ENCODE measurements at regions not wholly inside any gene's neighbourhood (a gene's known extent, or its start where the extent isn't known, plus 50 kb on each side); places are given as distances from the start of the nearest gene placed in this dataset.
A peak's percentile ranks its signal among the peaks of the same experiment; 100 is the strongest.

DNA sequence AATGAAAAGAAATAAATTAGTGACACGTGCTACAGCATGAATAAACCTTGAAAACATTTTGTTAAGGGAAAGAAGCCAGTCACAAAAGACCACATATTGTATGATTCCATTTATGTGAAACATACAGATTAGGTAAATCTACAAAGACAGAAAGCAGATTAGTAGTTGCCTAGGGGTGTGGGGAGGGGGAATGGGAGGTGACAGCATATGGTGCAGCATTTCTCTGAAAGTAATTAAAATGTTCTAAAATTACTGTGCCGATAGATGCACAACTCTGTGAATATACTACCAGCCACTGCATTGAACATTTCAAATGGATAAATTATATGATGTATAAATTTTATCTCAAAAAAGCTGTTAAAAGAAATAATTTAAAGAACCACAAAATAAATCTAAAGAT, 161.0 kb downstream of the TRIB2 start:
- H3K4me2 ChIP-seq (ENCODE audit: low read length), result no peak overlapping the region
- TF ChIP-seq CTCF (conservative IDR thresholded peaks at IDR 0.05; ENCODE audit: low read length) (no peak), EZH2phosphoT487 (IDR thresholded peaks at IDR 0.05; ENCODE audit: borderline replicate concordance, low read depth, low read length) (no peak)
- no peaks in the 10 kb centered on the region for H4K20me1 ChIP-seq (ENCODE audit: insufficient read depth, low read length)
- H3K27ac ChIP-seq (ENCODE audit: low read depth, low read length, poor library complexity, severe bottlenecking), result no peak overlapping the region
- no peak overlapping the region for H3K4me3 ChIP-seq (ENCODE audit: low read depth, low read length, poor library complexity, severe bottlenecking)
- no peak for DNase-seq (ENCODE audit: low spot score)
- POLR2A ChIA-PET, result no interaction called here
- H3K9me2 ChIP-seq (ENCODE audit: insufficient read depth, low read length), result no peaks in the 10 kb centered on the region
- H3K9me3 ChIP-seq (ENCODE audit: low read length), result no peaks in the 10 kb centered on the region
- no peaks in the 10 kb centered on the region for H3K79me2 ChIP-seq (ENCODE audit: insufficient read depth, low read depth, low read length)
- CTCF ChIA-PET (ENCODE audit: unreplicated experiment), result no interaction called here
- intact Hi-C loops (cut with micrococcal nuclease; ENCODE audit: unreplicated experiment), result no loop called here
- no TSS peak for BruUV-seq (replicated peaks)
- H3K4me1 ChIP-seq (ENCODE audit: insufficient read depth, low read length, poor library complexity, severe bottlenecking), result no peaks in the 10 kb centered on the region
- H3K36me3 ChIP-seq (ENCODE audit: insufficient read depth, low read length), result no peaks in the 10 kb centered on the region
- H2AFZ ChIP-seq (ENCODE audit: low read length), result no peak overlapping the region

GRCh38 chr2:12879649-12880048, 162.9 kb downstream of the TRIB2 start:
- no peaks in the 10 kb centered on the region for H3K9me2 ChIP-seq (ENCODE audit: insufficient read depth, low read length)
- BruUV-seq (replicated peaks), result no TSS peak
- H3K36me3 ChIP-seq (ENCODE audit: insufficient read depth, low read length), result no peaks in the 10 kb centered on the region
- CTCF ChIA-PET (ENCODE audit: unreplicated experiment), result no interaction called here
- no peak for DNase-seq (ENCODE audit: low spot score)
- no peak overlapping the region for H3K4me2 ChIP-seq (ENCODE audit: low read length)
- intact Hi-C loops (cut with micrococcal nuclease; ENCODE audit: unreplicated experiment), result no loop called here
- no peak overlapping the region for H3K27ac ChIP-seq (ENCODE audit: low read depth, low read length, poor library complexity, severe bottlenecking)
- no peaks in the 10 kb centered on the region for H4K20me1 ChIP-seq (ENCODE audit: insufficient read depth, low read length)
- POLR2A ChIA-PET, result no interaction called here
- no peaks in the 10 kb centered on the region for H3K4me1 ChIP-seq (ENCODE audit: insufficient read depth, low read length, poor library complexity, severe bottlenecking)
- H3K4me3 ChIP-seq (ENCODE audit: low read depth, low read length, poor library complexity, severe bottlenecking), result no peak overlapping the region
- H3K9me3 ChIP-seq (ENCODE audit: low read length), result no peaks in the 10 kb centered on the region
- TF ChIP-seq EZH2phosphoT487 (IDR thresholded peaks at IDR 0.05; ENCODE audit: borderline replicate concordance, low read depth, low read length), result no peak
- no peak for TF ChIP-seq CTCF (conservative IDR thresholded peaks at IDR 0.05; ENCODE audit: low read length)
- no peaks in the 10 kb centered on the region for H3K79me2 ChIP-seq (ENCODE audit: insufficient read depth, low read depth, low read length)
- H2AFZ ChIP-seq (ENCODE audit: low read length), result no peak overlapping the region

GRCh38 chr2:12881952-12882351, 165.2 kb downstream of the TRIB2 start:
- intact Hi-C loops (cut with micrococcal nuclease; ENCODE audit: unreplicated experiment), result no loop called here
- no TSS peak for BruUV-seq (replicated peaks)
- no peak overlapping the region for H3K4me3 ChIP-seq (ENCODE audit: low read depth, low read length, poor library complexity, severe bottlenecking)
- no peaks in the 10 kb centered on the region for H3K9me3 ChIP-seq (ENCODE audit: low read length)
- H3K9me2 ChIP-seq (ENCODE audit: insufficient read depth, low read length), result no peaks in the 10 kb centered on the region
- no peak overlapping the region for H3K27ac ChIP-seq (ENCODE audit: low read depth, low read length, poor library complexity, severe bottlenecking)
- no peaks in the 10 kb centered on the region for H3K4me1 ChIP-seq (ENCODE audit: insufficient read depth, low read length, poor library complexity, severe bottlenecking)
- no peaks in the 10 kb centered on the region for H3K79me2 ChIP-seq (ENCODE audit: insufficient read depth, low read depth, low read length)
- TF ChIP-seq EZH2phosphoT487 (IDR thresholded peaks at IDR 0.05; ENCODE audit: borderline replicate concordance, low read depth, low read length), result no peak
- 0 out of 2 replicates have a peak, but pooled peaks have one; percentile 11 for TF ChIP-seq CTCF (conservative IDR thresholded peaks at IDR 0.05; ENCODE audit: low read length)
- no peak overlapping the region for H2AFZ ChIP-seq (ENCODE audit: low read length)
- no peaks in the 10 kb centered on the region for H4K20me1 ChIP-seq (ENCODE audit: insufficient read depth, low read length)
- H3K4me2 ChIP-seq (ENCODE audit: low read length), result no peak overlapping the region
- ChIA-PET POLR2A (no interaction called here), CTCF (ENCODE audit: unreplicated experiment) (no interaction called here)
- no peaks in the 10 kb centered on the region for H3K36me3 ChIP-seq (ENCODE audit: insufficient read depth, low read length)
- no peak for DNase-seq (ENCODE audit: low spot score)
